GM12878 (cell line): ENCODE measurements at regions not wholly inside any gene's neighbourhood (a gene's known extent, or its start where the extent isn't known, plus 50 kb on each side); places are given as distances from the start of the nearest gene placed in this dataset.

Source experiments
- ATAC-seq: fragments of 200-7000 bp; cut with Tn5 transposase; 3 replicates; pipeline ENCODE4 v1.9.1; 2020; ENCODE audit warnings: mild to moderate bottlenecking, moderate library complexity
- BruUV-seq: library from RNA; stranded (reverse); fragments of 400-500 nt; replicated peaks from 2 replicates; lab custom pipeline; 2021; lab: Mats Ljungman, UMichigan
- CTCF ChIA-PET: fragments of 300-600 bp; sonication (Branson Sonifier 250); formaldehyde crosslinking; extraction: SDS; loops from one replicate; lab custom pipeline; 2021; ENCODE audit warnings: inconsistent platforms; lab: Yijun Ruan, JAX
- POLR2A ChIA-PET: fragments of 350-600 bp; formaldehyde crosslinking; extraction: SDS; loops from one replicate; lab custom pipeline; 2021; ENCODE audit warnings: inconsistent platforms; lab: Charles Lee
- RAD21 ChIA-PET: fragments of 300-600 bp; sonication (Branson Sonifier 250); formaldehyde crosslinking; loops from one replicate; lab custom pipeline; 2023; ENCODE audit warnings: antibody characterized with exemption; ENCODE audit not compliant: unreplicated experiment; lab: Charles Lee
- SMC1A ChIA-PET: fragments of 300-600 bp; sonication (Branson Sonifier 250); formaldehyde crosslinking; loops from one replicate; lab custom pipeline; 2023; ENCODE audit not compliant: unreplicated experiment, uncharacterized antibody; lab: Charles Lee
- DNase-seq: peaks from one replicate; pipeline ENCODE4 v3.0.0-alpha.2; 2011; ENCODE audit warnings: low read depth, low spot score
- FAIRE-seq: peaks from 3 replicates; lab custom pipeline; 2011; peaks lifted over from hg19 to GRCh38; lab: Jason Lieb, UNC
- H2AFZ ChIP-seq: 2 replicates; pipeline ENCODE4 v1.6.0; 2011; ENCODE audit warnings: low read depth, low read length, control low read depth; ENCODE audit not compliant: control insufficient read depth
- H3K27ac ChIP-seq: 2 replicates; pipeline ENCODE4 v1.5.1; 2011; ENCODE audit warnings: control low read depth; ENCODE audit not compliant: control insufficient read depth, insufficient read depth
- H3K27me3 ChIP-seq, 2 experiments: replicated peaks in 1 of 2; 2 replicates each; pipeline versions ENCODE4 v1.6.0 to v1.6.1; 2011; ENCODE audit warnings: low read length in 1 of 2; ENCODE audit not compliant: control insufficient read depth in 2 of 2, insufficient read depth in 2 of 2
- H3K36me3 ChIP-seq, 2 experiments: 2 replicates each; pipeline ENCODE4 v1.5.1; 2011; ENCODE audit warnings: low read length in 1 of 2; ENCODE audit not compliant: control insufficient read depth in 2 of 2, insufficient read depth in 2 of 2
- H3K4me1 ChIP-seq: 2 replicates; pipeline ENCODE4 v1.6.1; 2011; ENCODE audit warnings: mild to moderate bottlenecking, low read length, moderate library complexity, mixed read lengths; ENCODE audit not compliant: control insufficient read depth, insufficient read depth
- H3K4me2 ChIP-seq: 2 replicates; pipeline ENCODE4 v1.6.0; 2011; ENCODE audit warnings: control low read depth; ENCODE audit not compliant: control insufficient read depth, insufficient read depth
- H3K4me3 ChIP-seq: fragments of 200-600 bp; sonication (generic); 2 replicates; pipeline ENCODE4 v1.5.1; 2016
- H3K79me2 ChIP-seq: 2 replicates; pipeline ENCODE4 v1.6.0; 2011; ENCODE audit warnings: low read length; ENCODE audit not compliant: control insufficient read depth, insufficient read depth
- H3K9ac ChIP-seq: 2 replicates; pipeline ENCODE4 v1.8.0; 2011; ENCODE audit warnings: low read length, control low read depth, mixed read lengths; ENCODE audit not compliant: control insufficient read depth, insufficient read depth
- H3K9me3 ChIP-seq: replicated peaks from 3 replicates; pipeline ENCODE4 v1.5.1; 2011; ENCODE audit warnings: mild to moderate bottlenecking, low read length; ENCODE audit not compliant: control insufficient read depth, insufficient read depth
- H4K20me1 ChIP-seq: 2 replicates; pipeline ENCODE4 v1.6.0; 2011; ENCODE audit not compliant: control insufficient read depth, insufficient read depth
- BCL3 ChIP-seq: IDR thresholded peaks from 2 replicates; pipeline ENCODE4 v1.6.1; 2011; ENCODE audit warnings: borderline replicate concordance, low read depth, mild to moderate bottlenecking, moderate library complexity, low read length; ENCODE audit not compliant: insufficient read depth, poor library complexity, severe bottlenecking
- EZH2 ChIP-seq: IDR thresholded peaks from 2 replicates; pipeline ENCODE4 v1.6.1; 2012; ENCODE audit warnings: low read depth, mild to moderate bottlenecking, control low read depth, inconsistent platforms, low read length, borderline replicate concordance; ENCODE audit not compliant: control insufficient read depth
- MTA2 ChIP-seq: fragments of 450-650 bp; IDR thresholded peaks from 2 replicates; pipeline ENCODE4 v1.6.1; 2016; ENCODE audit warnings: low read depth, mild to moderate bottlenecking, moderate library complexity
- PAX5 ChIP-seq: IDR thresholded peaks from 2 replicates; pipeline ENCODE4 v1.6.1; 2011; ENCODE audit warnings: low read depth, low read length, borderline replicate concordance
- POLR2AphosphoS5 ChIP-seq: IDR thresholded peaks from 2 replicates; pipeline ENCODE4 v1.6.1; 2011; ENCODE audit warnings: mild to moderate bottlenecking, low read length, inconsistent platforms
- RAD51 ChIP-seq: fragments of 450-650 bp; IDR thresholded peaks from 2 replicates; pipeline ENCODE4 v1.6.1; 2016; ENCODE audit warnings: moderate library complexity, mild to moderate bottlenecking, inconsistent platforms
- RELB ChIP-seq: fragments of 450-650 bp; IDR thresholded peaks from 2 replicates; pipeline ENCODE4 v1.6.1; 2017; ENCODE audit warnings: low read depth, mild to moderate bottlenecking, moderate library complexity
- SUPT20H ChIP-seq: IDR thresholded peaks from 2 replicates; pipeline ENCODE4 v1.6.1; 2011; ENCODE audit warnings: low read depth, mild to moderate bottlenecking, low read length, moderate library complexity, borderline replicate concordance; ENCODE audit not compliant: control insufficient read depth
- TAF1 ChIP-seq: IDR thresholded peaks from 2 replicates; pipeline ENCODE4 v1.6.1; 2011; ENCODE audit warnings: mild to moderate bottlenecking, low read depth, low read length, borderline replicate concordance
- USF2 ChIP-seq: IDR thresholded peaks from 2 replicates; pipeline ENCODE4 v1.6.1; 2011; ENCODE audit warnings: low read depth, low read length, improper control_type of control experiment, borderline replicate concordance
- ZNF217 ChIP-seq: fragments of 450-650 bp; IDR thresholded peaks from 2 replicates; pipeline ENCODE4 v1.6.1; 2017; ENCODE audit warnings: antibody characterized with exemption, mild to moderate bottlenecking
- ZNF384 ChIP-seq: IDR thresholded peaks from 2 replicates; pipeline ENCODE4 v1.6.1; 2012; ENCODE audit warnings: low read depth, mild to moderate bottlenecking, low read length, improper control_type of control experiment, borderline replicate concordance
- WGBS: methylation state at CpG from one replicate; pipeline ENCODE4 v1.1.6; 2016; ENCODE audit warnings: low lambda C conversion rate; ENCODE audit not compliant: insufficient replicate concordance, insufficient coverage; ENCODE audit errors: missing lambda C conversion rate; 5-methylcytosine and 5-hydroxymethylcytosine counted together
- in situ Hi-C: fragments of 300-500 bp; cut with MboI; formaldehyde crosslinking; loops from 9 replicates; pipeline ENCODE4 v1.14.3; 2018; ENCODE audit warnings: mixed read lengths
- intact Hi-C: fragments of 100-400 bp; cut with micrococcal nuclease; formaldehyde crosslinking; loops from one replicate; pipeline ENCODE4 v1.14.2; 2022; ENCODE audit not compliant: unreplicated experiment

- Histone ChIP-seq H4K20me1 (no peaks in the 10 kb centered on the region), H3K27me3 (no peaks in the 10 kb centered on the region; a peak in 1 of 4 replicates), H2AFZ (no peak overlapping the region), H3K79me2 (no peaks in the 10 kb centered on the region), H3K4me3 (no peak overlapping the region), H3K4me2 (no peak overlapping the region), H3K4me1 (no peaks in the 10 kb centered on the region), H3K9ac (no peak overlapping the region), H3K36me3 (no peaks in the 10 kb centered on the region), H3K9me3 (no peaks in the 10 kb centered on the region), H3K27ac (no peak overlapping the region)
- ChIA-PET POLR2A (no interaction called here), SMC1A (no interaction called here), CTCF (no interaction called here), RAD21 (interaction anchor here (1.2 kb wide), 1 partner anchor 11 kb away, joined by 3 read pairs; no protein-coding TSS in a partner anchor)
- no TSS peak for BruUV-seq
- in situ Hi-C loops, result no loop called here
- DNase-seq, result no peak
- no peak for FAIRE-seq
- WGBS, result 63% methylated on average over 6 of the region's 6 CpGs
- intact Hi-C loops, result no loop called here
- ATAC-seq, result no peak
- TF ChIP-seq POLR2AphosphoS5, result no peak
- TF ChIP-seq EZH2, result no peak
- TF ChIP-seq BCL3, result no peak
- TF ChIP-seq USF2, result no peak
- TF ChIP-seq, all 136 proteins: peak for 0
Observed at GRCh38 chr11:91188484-91188883, 965.6 kb upstream of the CHORDC1 start.

- ATAC-seq (no peak), FAIRE-seq (no peak), DNase-seq (no peak)
- no TSS peak for BruUV-seq
- Histone ChIP-seq H3K79me2 (no peaks in the 10 kb centered on the region), H4K20me1 (no peaks in the 10 kb centered on the region), H3K27ac (no peak overlapping the region), H3K27me3 (no peaks in the 10 kb centered on the region; a peak in 1 of 4 replicates), H3K36me3 (no peaks in the 10 kb centered on the region), H2AFZ (no peak overlapping the region), H3K4me2 (no peak overlapping the region), H3K9ac (no peak overlapping the region), H3K9me3 (no peaks in the 10 kb centered on the region), H3K4me1 (no peaks in the 10 kb centered on the region), H3K4me3 (no peak overlapping the region)
- SMC1A ChIA-PET, result interaction anchor here (1.3 kb wide), 1 partner anchor 12 kb away, joined by 4 read pairs; no protein-coding TSS in a partner anchor
- POLR2A ChIA-PET, result no interaction called here
- RAD21 ChIA-PET, result no interaction called here
- WGBS, result 72% methylated on average over 2 of the region's 2 CpGs
- in situ Hi-C loops (no loop called here), intact Hi-C loops (no loop called here)
- CTCF ChIA-PET, result interaction anchor here (1.1 kb wide), 1 partner anchor 12 kb away, joined by 3 read pairs; no protein-coding TSS in a partner anchor
- no peak for TF ChIP-seq SUPT20H
- TF ChIP-seq RELB, result no peak
- no peak for TF ChIP-seq PAX5
- TF ChIP-seq ZNF384, result no peak
- no peak for TF ChIP-seq ZNF217
- TF ChIP-seq POLR2AphosphoS5, result no peak
- TF ChIP-seq EZH2, result no peak
- no peak for TF ChIP-seq RAD51
- TF ChIP-seq TAF1, result no peak
- TF ChIP-seq MTA2, result no peak
Observed at GRCh38 chr11:91187314-91187713, 964.5 kb upstream of the CHORDC1 start.
